Effector memory CD8-positive, alpha-beta T cell (primary cell): ENCODE measurements at regions not wholly inside any gene's neighbourhood (a gene's known extent, or its start where the extent isn't known, plus 50 kb on each side); places are given as distances from the start of the nearest gene placed in this dataset.
"Not testable (repeated sequence)": the region's sequence is repeated elsewhere in the genome, so short reads cannot be mapped to it uniquely, and the experiment has no call there.

Source experiments
- ATAC-seq: fragments of 150-1000 bp; cut with Tn5 transposase; replicated peaks from 2 replicates; pipeline ENCODE4 v1.10.0; 2021; ENCODE audit warnings: mild to moderate bottlenecking, moderate library complexity
- DNase-seq, 3 experiments: peaks; one replicate each; pipeline ENCODE4 v3.0.0; 2021
- H3K27ac Mint-ChIP-seq, 2 donors: one replicate each; pipeline ENCODE4 v1.8.0; 2022; ENCODE audit warnings: mild to moderate bottlenecking in 2 of 2, mixed read lengths in 2 of 2, moderate library complexity in 2 of 2
- H3K27me3 Mint-ChIP-seq, 2 donors: one replicate each; pipeline ENCODE4 v1.8.0; 2022; ENCODE audit warnings: mixed read lengths in 2 of 2
- H3K36me3 Mint-ChIP-seq: one replicate; pipeline ENCODE4 v1.8.0; 2022; ENCODE audit warnings: mild to moderate bottlenecking, moderate library complexity, mixed read lengths; ENCODE audit not compliant: insufficient read depth
- H3K4me1 Mint-ChIP-seq, 2 donors: one replicate each; pipeline ENCODE4 v1.8.0; 2022; ENCODE audit warnings: low read depth in 2 of 2, mixed read lengths in 2 of 2
- H3K4me3 Mint-ChIP-seq, 2 donors: one replicate each; pipeline ENCODE4 v1.8.0; 2022; ENCODE audit warnings: mild to moderate bottlenecking in 2 of 2, mixed read lengths in 2 of 2, moderate library complexity in 2 of 2
- H3K9me3 Mint-ChIP-seq, 2 donors: one replicate each; pipeline ENCODE4 v1.8.0; 2022; ENCODE audit warnings: mixed read lengths in 2 of 2

GRCh38 chr14:66238969-66239368 lies 247.2 kb upstream of the CCDC196 start:
- DNase-seq (no peak), ATAC-seq (no peak)
- Mint-ChIP-seq H3K4me1 (no peaks in the 10 kb centered on the region), H3K27ac (no peak overlapping the region), H3K36me3 (no peaks in the 10 kb centered on the region), H3K9me3 (no peaks in the 10 kb centered on the region), H3K4me3 (no peak overlapping the region), H3K27me3 (peaks cover 0 to 42% of the 10 kb centered on the region in 2 donors)

GRCh38 chr14:66239589-66239988 lies 246.6 kb upstream of the CCDC196 start:
- no peaks in the 10 kb centered on the region for H3K4me1 Mint-ChIP-seq
- H3K9me3 Mint-ChIP-seq, result no peaks in the 10 kb centered on the region
- H3K27ac Mint-ChIP-seq, result no peak overlapping the region
- peaks cover 0 to 38% of the 10 kb centered on the region in 2 donors for H3K27me3 Mint-ChIP-seq
- no peaks in the 10 kb centered on the region for H3K36me3 Mint-ChIP-seq
- no peak for DNase-seq
- ATAC-seq, result no peak
- H3K4me3 Mint-ChIP-seq, result no peak overlapping the region

- DNase-seq (no peak), ATAC-seq (no peak)
- H3K36me3 Mint-ChIP-seq, result no peaks in the 10 kb centered on the region
- H3K27me3 Mint-ChIP-seq, result peaks cover 0 to 43% of the 10 kb centered on the region in 2 donors
- no peak overlapping the region for H3K4me3 Mint-ChIP-seq
- no peak overlapping the region for H3K27ac Mint-ChIP-seq
- H3K4me1 Mint-ChIP-seq, result no peaks in the 10 kb centered on the region
- H3K9me3 Mint-ChIP-seq, result no peaks in the 10 kb centered on the region
These were observed 246.1 kb upstream of the CCDC196 start for GRCh38 chr14:66240105-66240504.

- H3K4me1 Mint-ChIP-seq, result no peaks in the 10 kb centered on the region
- no peak for ATAC-seq
- H3K36me3 Mint-ChIP-seq, result no peaks in the 10 kb centered on the region
- peaks cover 0 to 40% of the 10 kb centered on the region in 2 donors for H3K27me3 Mint-ChIP-seq
- H3K9me3 Mint-ChIP-seq, result no peaks in the 10 kb centered on the region
- DNase-seq, result no peak
- no peak overlapping the region for H3K4me3 Mint-ChIP-seq
- H3K27ac Mint-ChIP-seq, result no peak overlapping the region
These were observed 244.2 kb upstream of the CCDC196 start for GRCh38 chr14:66242001-66242400.

GRCh38 chr14:66244834-66245233 lies 241.3 kb upstream of the CCDC196 start:
- no peak for ATAC-seq
- Mint-ChIP-seq H3K27me3 (peaks cover 18 to 51% of the 10 kb centered on the region in 2 donors), H3K27ac (no peak overlapping the region), H3K4me1 (no peaks in the 10 kb centered on the region), H3K9me3 (no peaks in the 10 kb centered on the region), H3K36me3 (no peaks in the 10 kb centered on the region), H3K4me3 (no peak overlapping the region)
- DNase-seq, result no peak

- Mint-ChIP-seq H3K4me3 (no peak overlapping the region), H3K9me3 (no peaks in the 10 kb centered on the region), H3K36me3 (no peaks in the 10 kb centered on the region), H3K27ac (no peak overlapping the region), H3K4me1 (no peaks in the 10 kb centered on the region), H3K27me3 (peaks cover 32 to 62% of the 10 kb centered on the region in 2 donors)
- ATAC-seq, result no peak
- DNase-seq, result no peak
These were observed 238.4 kb upstream of the CCDC196 start for GRCh38 chr14:66247662-66248193.

GRCh38 chr14:66248256-66248655 lies 237.9 kb upstream of the CCDC196 start:
- Mint-ChIP-seq H3K27ac (no peak overlapping the region), H3K27me3 (peaks cover 32 to 59% of the 10 kb centered on the region in 2 donors), H3K36me3 (no peaks in the 10 kb centered on the region), H3K4me1 (no peaks in the 10 kb centered on the region), H3K4me3 (no peak overlapping the region), H3K9me3 (no peaks in the 10 kb centered on the region)
- ATAC-seq, result no peak
- DNase-seq, result no peak

GRCh38 chr14:66249544-66249943 lies 236.6 kb upstream of the CCDC196 start:
- Mint-ChIP-seq H3K27me3 (peaks cover 32 to 51% of the 10 kb centered on the region in 2 donors), H3K4me3 (no peak overlapping the region), H3K9me3 (no peaks in the 10 kb centered on the region), H3K27ac (no peak overlapping the region), H3K36me3 (no peaks in the 10 kb centered on the region), H3K4me1 (no peaks in the 10 kb centered on the region)
- ATAC-seq (no peak), DNase-seq (no peak)

- H3K4me3 Mint-ChIP-seq, result no peak overlapping the region
- H3K9me3 Mint-ChIP-seq, result no peaks in the 10 kb centered on the region
- H3K27ac Mint-ChIP-seq, result no peak overlapping the region
- H3K27me3 Mint-ChIP-seq, result peaks cover 18 to 28% of the 10 kb centered on the region in 2 donors
- H3K36me3 Mint-ChIP-seq, result no peaks in the 10 kb centered on the region
- ATAC-seq (no peak), DNase-seq (no peak)
- H3K4me1 Mint-ChIP-seq, result no peaks in the 10 kb centered on the region
These were observed 232.1 kb upstream of the CCDC196 start for GRCh38 chr14:66254038-66254437.

- Mint-ChIP-seq H3K4me3 (no peak overlapping the region), H3K27ac (no peak overlapping the region), H3K4me1 (peaks cover 0 to 2% of the 10 kb centered on the region in 2 donors), H3K36me3 (no peaks in the 10 kb centered on the region), H3K9me3 (no peaks in the 10 kb centered on the region), H3K27me3 (peaks cover 20 to 49% of the 10 kb centered on the region in 2 donors)
- no peak for DNase-seq
- no peak for ATAC-seq
These were observed 217.3 kb upstream of the CCDC196 start for GRCh38 chr14:66268802-66269334.

- Mint-ChIP-seq H3K36me3 (no peaks in the 10 kb centered on the region), H3K4me1 (peaks cover 0 to 2% of the 10 kb centered on the region in 2 donors)
These were observed 213.9 kb upstream of the CCDC196 start for GRCh38 chr14:66272221-66272620.

GRCh38 chr14:66273261-66273832 lies 212.8 kb upstream of the CCDC196 start:
- DNase-seq, result no peak
- Mint-ChIP-seq H3K27ac (no peak overlapping the region), H3K4me3 (no peak overlapping the region), H3K9me3 (no peaks in the 10 kb centered on the region), H3K4me1 (peaks cover 0 to 2% of the 10 kb centered on the region in 2 donors), H3K27me3 (peaks cover 34 to 49% of the 10 kb centered on the region in 2 donors), H3K36me3 (no peaks in the 10 kb centered on the region)
- no peak for ATAC-seq

More at GRCh38 chr14:66272221-66272620, 213.9 kb upstream of the CCDC196 start:
- no peaks in the 10 kb centered on the region for H3K9me3 Mint-ChIP-seq
- no peak for ATAC-seq
- no peak overlapping the region for H3K4me3 Mint-ChIP-seq
- peaks cover 34 to 49% of the 10 kb centered on the region in 2 donors for H3K27me3 Mint-ChIP-seq
- no peak overlapping the region for H3K27ac Mint-ChIP-seq
- DNase-seq, result no peak

- peaks cover 14% of the 10 kb centered on the region in 2 donors for H3K27me3 Mint-ChIP-seq
- not testable (repeated sequence) for H3K36me3 Mint-ChIP-seq, H3K9me3 Mint-ChIP-seq, H3K4me3 Mint-ChIP-seq, H3K27ac Mint-ChIP-seq, H3K4me1 Mint-ChIP-seq, DNase-seq, ATAC-seq
These were observed 207.8 kb upstream of the CCDC196 start for GRCh38 chr14:66278418-66278817.

GRCh38 chr14:66281036-66281776 lies 205.0 kb upstream of the CCDC196 start:
- Mint-ChIP-seq H3K27me3 (peaks cover 0 to 10% of the 10 kb centered on the region in 2 donors), H3K27ac (no peak overlapping the region), H3K4me1 (no peaks in the 10 kb centered on the region), H3K36me3 (peaks cover 3% of the 10 kb centered on the region), H3K4me3 (no peak overlapping the region), H3K9me3 (peaks cover 0 to 3% of the 10 kb centered on the region in 2 donors)
- ATAC-seq, result no peak
- DNase-seq, result no peak
